NCI-H460 (cell line): ENCODE measurements at regions not wholly inside any gene's neighbourhood (a gene's known extent, or its start where the extent isn't known, plus 50 kb on each side); places are given as distances from the start of the nearest gene placed in this dataset.

Experiments
- DNase-seq: peaks from one replicate; pipeline ENCODE4 v3.0.0-alpha.2; 2016; ENCODE audit warnings: low read depth; ENCODE audit errors: extremely low read depth

- no peak for DNase-seq
Measured at GRCh38 chr6:95240514-95240913, 336.8 kb upstream of the MANEA start.

- DNase-seq: no peak
Measured at GRCh38 chr6:95242560-95242959, 334.8 kb upstream of the MANEA start.

GRCh38 chr6:95243053-95243452, 334.3 kb upstream of the MANEA start:
- DNase-seq: no peak

- DNase-seq: no peak
Measured at GRCh38 chr6:95244751-95245150, 332.6 kb upstream of the MANEA start.

GRCh38 chr6:95248499-95248898, 328.8 kb upstream of the MANEA start:
- no peak for DNase-seq

GRCh38 chr6:95249175-95249574, 328.2 kb upstream of the MANEA start:
- DNase-seq: peak; percentile 22

- no peak for DNase-seq
Measured at GRCh38 chr6:95249661-95250060, 327.7 kb upstream of the MANEA start.

- DNase-seq: no peak
Measured at GRCh38 chr6:95263840-95264239, 313.5 kb upstream of the MANEA start.

- no peak for DNase-seq
Measured at GRCh38 chr6:95266537-95267258, 310.6 kb upstream of the MANEA start.

GRCh38 chr6:95274686-95275235, 302.6 kb upstream of the MANEA start:
- DNase-seq: no peak

- DNase-seq: no peak
Measured at GRCh38 chr6:95279616-95280015, 297.7 kb upstream of the MANEA start.

- peak; percentile 18 for DNase-seq
Measured at GRCh38 chr6:95280686-95281273, 296.6 kb upstream of the MANEA start.

- no peak for DNase-seq
Measured at GRCh38 chr6:95285881-95286280, 291.5 kb upstream of the MANEA start.

GRCh38 chr6:95286874-95287273, 290.5 kb upstream of the MANEA start:
- no peak for DNase-seq

- DNase-seq: no peak
Measured at GRCh38 chr6:95288251-95288650, 289.1 kb upstream of the MANEA start.

- no peak for DNase-seq
Measured at GRCh38 chr6:95292011-95292410, 285.3 kb upstream of the MANEA start.

- DNase-seq: no peak
Measured at GRCh38 chr6:95293257-95293656, 284.1 kb upstream of the MANEA start.

GRCh38 chr6:95294043-95294442, 283.3 kb upstream of the MANEA start:
- no peak for DNase-seq

- DNase-seq: no peak
Measured at GRCh38 chr6:95309545-95309944, 267.8 kb upstream of the MANEA start.

- no peak for DNase-seq
Measured at GRCh38 chr6:95318137-95318536, 259.2 kb upstream of the MANEA start.

- DNase-seq: no peak
Measured at GRCh38 chr6:95321126-95321525, 256.2 kb upstream of the MANEA start.

GRCh38 chr6:95325916-95326315, 251.4 kb upstream of the MANEA start:
- no peak for DNase-seq
